Astrocyte (in vitro differentiated cells and primary cell): ENCODE measurements at regions not wholly inside any gene's neighbourhood (a gene's known extent, or its start where the extent isn't known, plus 50 kb on each side); places are given as distances from the start of the nearest gene placed in this dataset.

Experiments used
- EZH2 ChIP-seq: IDR thresholded peaks from 2 replicates; pipeline ENCODE4 v1.6.1; 2012; ENCODE audit warnings: mild to moderate bottlenecking, low read length, inconsistent platforms; ENCODE audit not compliant: insufficient read depth
- TF ChIP-seq, protein P1 (sequence below): IDR thresholded peaks from 2 replicates; pipeline ENCODE4 v1.5.1; 2011; ENCODE audit warnings: low read depth, mild to moderate bottlenecking, inconsistent platforms, low read length, moderate library complexity; ENCODE audit not compliant: insufficient read depth

DNA sequence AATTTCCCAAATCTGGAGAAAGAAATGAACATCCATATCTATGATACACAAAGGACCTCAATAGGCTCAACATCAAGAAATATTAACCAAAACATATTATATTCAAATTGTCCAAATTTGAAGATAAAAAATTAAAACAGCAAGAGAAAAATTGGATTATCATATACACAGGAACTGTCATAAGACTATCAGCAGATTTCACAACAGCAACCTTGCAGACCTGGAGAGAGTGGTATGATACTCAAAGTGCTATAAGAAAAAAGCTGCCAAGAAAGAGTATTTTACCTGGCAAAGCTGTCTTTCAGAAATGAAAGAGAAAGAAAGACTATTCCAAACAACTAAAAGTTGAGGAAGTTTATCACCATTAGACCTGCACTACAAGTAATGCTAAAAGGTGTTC lies 711.9 kb upstream of the RAB6C start:
- TF ChIP-seq, protein P1, sequence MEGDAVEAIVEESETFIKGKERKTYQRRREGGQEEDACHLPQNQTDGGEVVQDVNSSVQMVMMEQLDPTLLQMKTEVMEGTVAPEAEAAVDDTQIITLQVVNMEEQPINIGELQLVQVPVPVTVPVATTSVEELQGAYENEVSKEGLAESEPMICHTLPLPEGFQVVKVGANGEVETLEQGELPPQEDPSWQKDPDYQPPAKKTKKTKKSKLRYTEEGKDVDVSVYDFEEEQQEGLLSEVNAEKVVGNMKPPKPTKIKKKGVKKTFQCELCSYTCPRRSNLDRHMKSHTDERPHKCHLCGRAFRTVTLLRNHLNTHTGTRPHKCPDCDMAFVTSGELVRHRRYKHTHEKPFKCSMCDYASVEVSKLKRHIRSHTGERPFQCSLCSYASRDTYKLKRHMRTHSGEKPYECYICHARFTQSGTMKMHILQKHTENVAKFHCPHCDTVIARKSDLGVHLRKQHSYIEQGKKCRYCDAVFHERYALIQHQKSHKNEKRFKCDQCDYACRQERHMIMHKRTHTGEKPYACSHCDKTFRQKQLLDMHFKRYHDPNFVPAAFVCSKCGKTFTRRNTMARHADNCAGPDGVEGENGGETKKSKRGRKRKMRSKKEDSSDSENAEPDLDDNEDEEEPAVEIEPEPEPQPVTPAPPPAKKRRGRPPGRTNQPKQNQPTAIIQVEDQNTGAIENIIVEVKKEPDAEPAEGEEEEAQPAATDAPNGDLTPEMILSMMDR: no peak
- no peak for TF ChIP-seq EZH2
